Body of pancreas (tissue), 4 donors: ENCODE measurements at regions not wholly inside any gene's neighbourhood (a gene's known extent, or its start where the extent isn't known, plus 50 kb on each side); places are given as distances from the start of the nearest gene placed in this dataset.

ENCODE experiments used
- CTCF ChIP-seq, 7 experiments: fragments of 450-650 bp in 4 of 7; fragments of 200-600 bp in 3 of 7; sonication (generic) in 3 of 7; IDR thresholded peaks; one replicate each; pipeline ENCODE4 v1.5.1; 2016 to 2019; ENCODE audit warnings: antibody characterized with exemption in 7 of 7
- POLR2A ChIP-seq, 3 donors: fragments of 450-650 bp; IDR thresholded peaks; one replicate each; pipeline ENCODE4 v1.6.1; 2016; ENCODE audit warnings: antibody characterized with exemption in 3 of 3, mild to moderate bottlenecking in 2 of 3

DNA sequence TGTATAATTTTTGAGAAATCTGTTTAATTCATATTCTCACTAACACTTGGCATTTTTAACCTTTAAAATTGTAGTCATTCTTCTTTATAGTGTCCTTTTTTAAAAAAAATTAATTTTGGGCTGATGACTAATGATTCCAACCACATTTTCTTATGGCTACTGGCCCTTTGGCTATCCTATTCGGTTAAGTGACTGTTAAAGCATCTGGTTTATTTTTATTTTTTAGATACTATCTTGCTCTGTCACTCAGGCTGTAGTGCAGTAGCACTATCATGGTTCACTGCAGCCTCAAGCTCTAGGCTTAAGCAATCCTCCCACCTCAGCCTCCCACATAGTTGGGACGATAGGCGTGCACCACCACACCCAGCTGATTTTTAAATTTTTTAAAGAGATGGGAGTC is 723.2 kb upstream of the CXADR start:
- no peak for TF ChIP-seq POLR2A (IDR thresholded peaks at IDR 0.05)
- no peak for TF ChIP-seq CTCF (IDR thresholded peaks at IDR 0.05)
